ENCODE measurements at regions not wholly inside any gene's neighbourhood (a gene's known extent, or its start where the extent isn't known, plus 50 kb on each side); places are given as distances from the start of the nearest gene placed in this dataset.

- TF ChIP-seq CTCF (conservative IDR thresholded peaks at IDR 0.05) (no peak), ZFX (IDR thresholded peaks at IDR 0.05) (no peak)
Observed at GRCh38 chr5:110872963-110873362, 134.2 kb downstream of the SLC25A46 start.

Measured in C4-2B (cell line).